Thyroid gland (tissue), 4 donors: ENCODE measurements at regions not wholly inside any gene's neighbourhood (a gene's known extent, or its start where the extent isn't known, plus 50 kb on each side); places are given as distances from the start of the nearest gene placed in this dataset.

Experiments used
- DNase-seq, 2 donors: peaks; one replicate each; pipeline ENCODE4 v3.0.0-alpha.2; 2019
- H3K27ac ChIP-seq, 3 donors: fragments of 200-600 bp; sonication (generic); 1 replicate in 2 of 3; 2 replicates in 1 of 3; pipeline ENCODE4 v1.5.1; 2016 to 2019; ENCODE audit warnings: mild to moderate bottlenecking in 1 of 3, moderate library complexity in 1 of 3
- H3K27me3 ChIP-seq: fragments of 200-600 bp; sonication (generic); one replicate; pipeline ENCODE4 v1.5.1; 2019
- H3K36me3 ChIP-seq, 2 donors: fragments of 200-600 bp; sonication (generic); one replicate each; pipeline ENCODE4 v1.5.1; 2016 to 2019
- H3K4me1 ChIP-seq, 2 donors: fragments of 200-600 bp; sonication (generic); one replicate each; pipeline ENCODE4 v1.5.1; 2017 to 2019
- H3K4me3 ChIP-seq, 3 donors: fragments of 200-600 bp; sonication (generic); replicated peaks in 1 of 3; 1 replicate in 2 of 3; 2 replicates in 1 of 3; pipeline ENCODE4 v1.5.1; 2016; ENCODE audit warnings: mild to moderate bottlenecking in 1 of 3
- H3K9me3 ChIP-seq: fragments of 200-600 bp; sonication (generic); one replicate; pipeline ENCODE4 v1.5.1; 2017
- POLR2A ChIP-seq, 2 donors: fragments of 450-650 bp; IDR thresholded peaks; one replicate each; pipeline ENCODE4 v1.6.1; 2017; ENCODE audit warnings: antibody characterized with exemption in 2 of 2, mild to moderate bottlenecking in 2 of 2, moderate library complexity in 1 of 2
- WGBS, 2 donors: methylation state at CpG; one replicate each; pipeline ENCODE4 v1.1.5; 2017; 5-methylcytosine and 5-hydroxymethylcytosine counted together
- intact Hi-C: fragments of 100-400 bp; cut with DNase I; formaldehyde crosslinking; loops from one replicate; pipeline ENCODE4 v1.15.1; 2023
- TF ChIP-seq, protein P1 (sequence below), 6 experiments: fragments of 200-600 bp in 3 of 6; fragments of 450-650 bp in 3 of 6; sonication (generic) in 3 of 6; IDR thresholded peaks; one replicate each; pipeline ENCODE4 v1.5.1; 2016 to 2019; ENCODE audit warnings: antibody characterized with exemption in 6 of 6, mild to moderate bottlenecking in 2 of 6, inconsistent platforms in 1 of 6, moderate library complexity in 1 of 6

DNA sequence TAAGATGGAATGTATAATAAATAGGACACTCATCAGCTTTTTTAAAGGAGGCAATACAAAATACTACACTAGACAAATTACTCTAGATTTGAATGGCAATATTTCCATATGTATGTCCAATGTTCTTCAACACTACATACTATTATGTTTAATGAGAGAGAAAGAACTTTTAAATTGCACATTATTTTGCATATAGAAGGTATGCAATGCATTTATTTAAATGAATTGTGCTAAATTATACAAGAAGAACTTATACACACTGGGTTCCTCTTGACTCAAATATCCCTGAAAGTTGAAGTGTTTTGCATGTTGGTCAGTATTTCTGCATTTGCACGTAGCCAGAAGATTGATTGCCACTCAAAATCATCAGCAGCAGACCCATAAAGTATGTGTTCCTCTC, 839.6 kb downstream of the ADGRL2 start:
- no peaks in the 10 kb centered on the region for H3K27me3 ChIP-seq
- 85 to 94% methylated on average over 1 of the region's 1 CpG for WGBS, 2 donors
- H3K4me3 ChIP-seq = no peak overlapping the region
- no peak for DNase-seq
- intact Hi-C loops = no loop called here
- H3K36me3 ChIP-seq = no peaks in the 10 kb centered on the region
- no peaks in the 10 kb centered on the region for H3K9me3 ChIP-seq
- H3K4me1 ChIP-seq = peaks cover 0 to 3% of the 10 kb centered on the region in 2 donors
- H3K27ac ChIP-seq = no peak overlapping the region
- TF ChIP-seq, protein P1, sequence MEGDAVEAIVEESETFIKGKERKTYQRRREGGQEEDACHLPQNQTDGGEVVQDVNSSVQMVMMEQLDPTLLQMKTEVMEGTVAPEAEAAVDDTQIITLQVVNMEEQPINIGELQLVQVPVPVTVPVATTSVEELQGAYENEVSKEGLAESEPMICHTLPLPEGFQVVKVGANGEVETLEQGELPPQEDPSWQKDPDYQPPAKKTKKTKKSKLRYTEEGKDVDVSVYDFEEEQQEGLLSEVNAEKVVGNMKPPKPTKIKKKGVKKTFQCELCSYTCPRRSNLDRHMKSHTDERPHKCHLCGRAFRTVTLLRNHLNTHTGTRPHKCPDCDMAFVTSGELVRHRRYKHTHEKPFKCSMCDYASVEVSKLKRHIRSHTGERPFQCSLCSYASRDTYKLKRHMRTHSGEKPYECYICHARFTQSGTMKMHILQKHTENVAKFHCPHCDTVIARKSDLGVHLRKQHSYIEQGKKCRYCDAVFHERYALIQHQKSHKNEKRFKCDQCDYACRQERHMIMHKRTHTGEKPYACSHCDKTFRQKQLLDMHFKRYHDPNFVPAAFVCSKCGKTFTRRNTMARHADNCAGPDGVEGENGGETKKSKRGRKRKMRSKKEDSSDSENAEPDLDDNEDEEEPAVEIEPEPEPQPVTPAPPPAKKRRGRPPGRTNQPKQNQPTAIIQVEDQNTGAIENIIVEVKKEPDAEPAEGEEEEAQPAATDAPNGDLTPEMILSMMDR (IDR thresholded peaks at IDR 0.05) = no peak
- TF ChIP-seq POLR2A (IDR thresholded peaks at IDR 0.05) = no peak

DNA sequence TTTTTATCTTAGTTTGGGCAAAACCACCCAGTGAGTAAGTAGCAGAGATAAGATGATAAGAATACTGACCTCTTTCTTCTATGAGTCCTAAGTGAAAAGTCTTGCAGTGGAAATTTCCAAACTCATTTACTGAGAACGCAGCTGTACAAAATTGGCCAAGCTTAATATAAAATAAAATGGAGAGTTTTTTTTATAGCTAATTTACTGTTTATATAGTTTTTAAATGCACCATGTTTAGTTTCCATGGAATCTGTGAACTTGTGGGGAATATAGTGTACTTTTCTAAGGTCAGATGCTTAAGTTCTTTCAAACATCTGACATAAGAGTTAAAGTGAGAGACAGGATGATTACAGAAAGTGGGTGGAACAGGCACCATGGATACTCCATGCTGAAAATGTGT, 833.5 kb downstream of the ADGRL2 start:
- TF ChIP-seq, protein P1 (IDR thresholded peaks at IDR 0.05) = no peak
- no peak for TF ChIP-seq POLR2A (IDR thresholded peaks at IDR 0.05)
- no peaks in the 10 kb centered on the region for H3K36me3 ChIP-seq
- H3K27me3 ChIP-seq = no peaks in the 10 kb centered on the region
- no peak for DNase-seq
- peaks cover 0 to 3% of the 10 kb centered on the region in 2 donors for H3K4me1 ChIP-seq
- H3K9me3 ChIP-seq = no peaks in the 10 kb centered on the region
- intact Hi-C loops = no loop called here
- H3K27ac ChIP-seq = no peak overlapping the region
- 34 to 37% methylated on average over 1 of the region's 1 CpG for WGBS, 2 donors
- H3K4me3 ChIP-seq = no peak overlapping the region

DNA sequence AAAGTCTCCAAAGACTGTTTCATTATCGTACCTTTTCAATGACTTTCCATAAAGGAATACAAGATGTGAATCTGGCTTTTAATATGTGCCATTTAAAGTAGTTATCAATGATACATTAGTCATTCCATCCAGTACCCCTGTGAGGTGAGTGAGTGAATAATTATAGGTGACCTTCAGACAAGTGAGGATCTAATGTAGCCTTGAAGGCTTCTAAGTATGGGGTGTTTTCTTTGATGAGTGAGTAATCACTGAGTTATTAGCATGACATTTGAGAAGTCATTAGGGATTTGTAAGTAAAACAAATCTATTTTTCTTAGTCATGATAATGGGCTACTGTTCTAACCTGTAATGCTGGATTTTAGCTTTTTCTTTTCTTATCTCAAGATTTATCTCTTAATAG, 831.4 kb downstream of the ADGRL2 start:
- H3K27me3 ChIP-seq = no peaks in the 10 kb centered on the region
- H3K4me3 ChIP-seq = no peak overlapping the region
- H3K4me1 ChIP-seq = peaks cover 0 to 3% of the 10 kb centered on the region in 2 donors
- intact Hi-C loops = no loop called here
- no peaks in the 10 kb centered on the region for H3K36me3 ChIP-seq
- H3K27ac ChIP-seq = no peak overlapping the region
- no peak for TF ChIP-seq POLR2A (IDR thresholded peaks at IDR 0.05)
- TF ChIP-seq, protein P1 (IDR thresholded peaks at IDR 0.05) = no peak
- H3K9me3 ChIP-seq = no peaks in the 10 kb centered on the region
- WGBS, 2 donors = 95 to 97% methylated on average over 1 of the region's 1 CpG
- no peak for DNase-seq

DNA sequence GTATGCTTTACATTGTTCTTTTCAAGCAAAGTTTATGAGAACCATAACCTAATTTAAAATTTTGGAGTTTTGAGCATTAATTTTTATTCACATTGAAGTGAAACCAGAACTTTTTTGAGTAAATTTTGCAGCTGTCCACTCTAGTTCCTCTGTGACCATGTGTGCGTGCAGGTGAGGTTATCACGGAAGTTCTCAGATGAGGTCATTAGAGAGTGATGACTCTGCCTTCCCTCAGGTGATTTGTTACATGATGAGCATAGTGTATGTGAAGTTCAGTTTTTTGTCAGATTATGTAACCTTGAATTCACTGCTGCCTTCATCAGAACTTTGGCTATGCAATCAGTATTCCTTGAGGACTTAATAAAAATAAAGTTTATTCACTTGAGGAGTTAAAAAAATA, 828.2 kb downstream of the ADGRL2 start:
- no peak for DNase-seq
- Histone ChIP-seq H3K36me3 (no peaks in the 10 kb centered on the region), H3K27ac (no peak overlapping the region), H3K4me3 (no peak overlapping the region), H3K4me1 (no peaks in the 10 kb centered on the region), H3K27me3 (no peaks in the 10 kb centered on the region), H3K9me3 (no peaks in the 10 kb centered on the region)
- no peak for TF ChIP-seq POLR2A (IDR thresholded peaks at IDR 0.05)
- TF ChIP-seq, protein P1 (IDR thresholded peaks at IDR 0.05) = no peak
- 96 to 99% methylated on average over 2 of the region's 2 CpGs for WGBS, 2 donors
- intact Hi-C loops = no loop called here

DNA sequence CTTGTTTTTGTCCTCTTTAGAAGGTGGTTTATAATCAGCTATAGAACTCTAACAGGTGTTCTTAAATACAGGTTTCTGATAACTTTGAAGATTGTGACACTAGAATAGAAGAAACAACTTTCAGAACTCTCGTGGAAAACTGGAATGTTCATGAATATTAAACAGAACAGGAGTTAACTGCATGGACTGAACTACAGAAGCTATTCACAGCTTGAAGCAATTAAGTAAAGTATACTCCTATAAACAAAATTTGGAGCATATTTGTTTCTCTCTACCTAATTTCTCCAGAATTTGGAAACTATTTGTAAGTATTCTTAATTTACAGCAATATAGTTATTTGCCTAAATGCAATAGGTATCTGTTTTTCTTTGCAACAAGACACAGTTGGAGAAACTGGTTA, 824.8 kb downstream of the ADGRL2 start:
- 94 to 95% methylated on average over 1 of the region's 1 CpG for WGBS, 2 donors
- Histone ChIP-seq H3K27me3 (no peaks in the 10 kb centered on the region), H3K4me1 (no peaks in the 10 kb centered on the region), H3K27ac (no peak overlapping the region), H3K9me3 (no peaks in the 10 kb centered on the region), H3K36me3 (no peaks in the 10 kb centered on the region), H3K4me3 (no peak overlapping the region)
- no peak for DNase-seq
- TF ChIP-seq POLR2A (IDR thresholded peaks at IDR 0.05) = no peak
- TF ChIP-seq, protein P1 (IDR thresholded peaks at IDR 0.05) = no peak
- intact Hi-C loops = no loop called here
